ENCODE measurements at regions not wholly inside any gene's neighbourhood (a gene's known extent, or its start where the extent isn't known, plus 50 kb on each side); places are given as distances from the start of the nearest gene placed in this dataset.

- Histone ChIP-seq H3K4me1 (ENCODE audit: control insufficient read depth in 5 of 5, insufficient read depth in 5 of 5, low read length in 5 of 5) (peaks cover 0 to 17% (median 12%) of the 10 kb centered on the region in 5 donors), H3K27me3 (ENCODE audit: control insufficient read depth in 5 of 5, insufficient read depth in 4 of 5, low read length in 5 of 5) (no peaks in the 10 kb centered on the region), H3K9ac (ENCODE audit: low read length in 5 of 5) (no peak overlapping the region), H3K36me3 (ENCODE audit: control insufficient read depth in 5 of 5, insufficient read depth in 5 of 5, low read length in 5 of 5) (no peaks in the 10 kb centered on the region), H3K4me3 (ENCODE audit: low read depth in 1 of 5, low read length in 5 of 5) (no peak overlapping the region), H3K27ac (ENCODE audit: low read depth, low read length) (no peak overlapping the region), H3K9me3 (ENCODE audit: control insufficient read depth in 5 of 5, low read length in 5 of 5) (no peaks in the 10 kb centered on the region)
These were observed 88.0 kb upstream of the ADGRF1 start for GRCh38 chr6:47130086-47130485.

- Histone ChIP-seq H3K9me3 (ENCODE audit: control insufficient read depth in 5 of 5, low read length in 5 of 5) (no peaks in the 10 kb centered on the region), H3K4me3 (ENCODE audit: low read depth in 1 of 5, low read length in 5 of 5) (no peak overlapping the region), H3K36me3 (ENCODE audit: control insufficient read depth in 5 of 5, insufficient read depth in 5 of 5, low read length in 5 of 5) (no peaks in the 10 kb centered on the region), H3K27ac (ENCODE audit: low read depth, low read length) (no peak overlapping the region), H3K4me1 (ENCODE audit: control insufficient read depth in 5 of 5, insufficient read depth in 5 of 5, low read length in 5 of 5) (peaks cover 0 to 17% (median 10%) of the 10 kb centered on the region in 5 donors), H3K27me3 (ENCODE audit: control insufficient read depth in 5 of 5, insufficient read depth in 4 of 5, low read length in 5 of 5) (no peaks in the 10 kb centered on the region), H3K9ac (ENCODE audit: low read length in 5 of 5) (no peak overlapping the region)
These were observed 87.0 kb upstream of the ADGRF1 start for GRCh38 chr6:47129129-47129528.

- no peaks in the 10 kb centered on the region for H3K36me3 ChIP-seq (ENCODE audit: control insufficient read depth in 5 of 5, insufficient read depth in 5 of 5, low read length in 5 of 5)
- H3K9ac ChIP-seq (ENCODE audit: low read length in 5 of 5): no peak overlapping the region
- H3K9me3 ChIP-seq (ENCODE audit: control insufficient read depth in 5 of 5, low read length in 5 of 5): no peaks in the 10 kb centered on the region
- H3K27ac ChIP-seq (ENCODE audit: low read depth, low read length): no peak overlapping the region
- peaks cover 0 to 17% (median 10%) of the 10 kb centered on the region in 5 donors for H3K4me1 ChIP-seq (ENCODE audit: control insufficient read depth in 5 of 5, insufficient read depth in 5 of 5, low read length in 5 of 5)
- H3K27me3 ChIP-seq (ENCODE audit: control insufficient read depth in 5 of 5, insufficient read depth in 4 of 5, low read length in 5 of 5): no peaks in the 10 kb centered on the region
- no peak overlapping the region for H3K4me3 ChIP-seq (ENCODE audit: low read depth in 1 of 5, low read length in 5 of 5)
These were observed 84.7 kb upstream of the ADGRF1 start for GRCh38 chr6:47126647-47127391.

- no peak overlapping the region for H3K9ac ChIP-seq (ENCODE audit: low read length in 5 of 5)
- no peaks in the 10 kb centered on the region for H3K27me3 ChIP-seq (ENCODE audit: control insufficient read depth in 5 of 5, insufficient read depth in 4 of 5, low read length in 5 of 5)
- H3K4me3 ChIP-seq (ENCODE audit: low read depth in 1 of 5, low read length in 5 of 5): no peak overlapping the region
These were observed 76.5 kb upstream of the ADGRF1 start for GRCh38 chr6:47118611-47119010.

GRCh38 chr6:47117314-47117713 is 75.2 kb upstream of the ADGRF1 start:
- Histone ChIP-seq H3K9ac (ENCODE audit: low read length in 5 of 5) (no peak overlapping the region), H3K4me3 (ENCODE audit: low read depth in 1 of 5, low read length in 5 of 5) (no peak overlapping the region), H3K27ac (ENCODE audit: low read depth, low read length) (no peak overlapping the region), H3K36me3 (ENCODE audit: control insufficient read depth in 5 of 5, insufficient read depth in 5 of 5, low read length in 5 of 5) (no peaks in the 10 kb centered on the region), H3K4me1 (ENCODE audit: control insufficient read depth in 5 of 5, insufficient read depth in 5 of 5, low read length in 5 of 5) (peaks cover 0 to 5% (median 2%) of the 10 kb centered on the region in 5 donors), H3K9me3 (ENCODE audit: control insufficient read depth in 5 of 5, low read length in 5 of 5) (no peaks in the 10 kb centered on the region), H3K27me3 (ENCODE audit: control insufficient read depth in 5 of 5, insufficient read depth in 4 of 5, low read length in 5 of 5) (no peaks in the 10 kb centered on the region)

More at GRCh38 chr6:47118611-47119010, 76.5 kb upstream of the ADGRF1 start:
- no peaks in the 10 kb centered on the region for H3K36me3 ChIP-seq (ENCODE audit: control insufficient read depth in 5 of 5, insufficient read depth in 5 of 5, low read length in 5 of 5)
- no peaks in the 10 kb centered on the region for H3K9me3 ChIP-seq (ENCODE audit: control insufficient read depth in 5 of 5, low read length in 5 of 5)
- peaks cover 0 to 5% (median 0%) of the 10 kb centered on the region in 5 donors for H3K4me1 ChIP-seq (ENCODE audit: control insufficient read depth in 5 of 5, insufficient read depth in 5 of 5, low read length in 5 of 5)
- no peak overlapping the region for H3K27ac ChIP-seq (ENCODE audit: low read depth, low read length)

GRCh38 chr6:47116606-47117005 is 74.5 kb upstream of the ADGRF1 start:
- H3K27me3 ChIP-seq (ENCODE audit: control insufficient read depth in 5 of 5, insufficient read depth in 4 of 5, low read length in 5 of 5): no peaks in the 10 kb centered on the region
- H3K4me3 ChIP-seq (ENCODE audit: low read depth in 1 of 5, low read length in 5 of 5): no peak overlapping the region
- no peaks in the 10 kb centered on the region for H3K36me3 ChIP-seq (ENCODE audit: control insufficient read depth in 5 of 5, insufficient read depth in 5 of 5, low read length in 5 of 5)
- no peak overlapping the region for H3K27ac ChIP-seq (ENCODE audit: low read depth, low read length)
- H3K9ac ChIP-seq (ENCODE audit: low read length in 5 of 5): no peak overlapping the region
- no peaks in the 10 kb centered on the region for H3K9me3 ChIP-seq (ENCODE audit: control insufficient read depth in 5 of 5, low read length in 5 of 5)
- peaks cover 0 to 5% (median 2%) of the 10 kb centered on the region in 5 donors for H3K4me1 ChIP-seq (ENCODE audit: control insufficient read depth in 5 of 5, insufficient read depth in 5 of 5, low read length in 5 of 5)

- no peaks in the 10 kb centered on the region for H3K36me3 ChIP-seq (ENCODE audit: control insufficient read depth in 5 of 5, insufficient read depth in 5 of 5, low read length in 5 of 5)
- H3K4me1 ChIP-seq (ENCODE audit: control insufficient read depth in 5 of 5, insufficient read depth in 5 of 5, low read length in 5 of 5): peaks cover 0 to 5% (median 4%) of the 10 kb centered on the region in 5 donors
- no peak overlapping the region for H3K27ac ChIP-seq (ENCODE audit: low read depth, low read length)
- no peak overlapping the region for H3K9ac ChIP-seq (ENCODE audit: low read length in 5 of 5)
- no peaks in the 10 kb centered on the region for H3K27me3 ChIP-seq (ENCODE audit: control insufficient read depth in 5 of 5, insufficient read depth in 4 of 5, low read length in 5 of 5)
- H3K9me3 ChIP-seq (ENCODE audit: control insufficient read depth in 5 of 5, low read length in 5 of 5): no peaks in the 10 kb centered on the region
- no peak overlapping the region for H3K4me3 ChIP-seq (ENCODE audit: low read depth in 1 of 5, low read length in 5 of 5)
These were observed 74.0 kb upstream of the ADGRF1 start for GRCh38 chr6:47116086-47116485.

- Histone ChIP-seq H3K9ac (ENCODE audit: low read length in 5 of 5) (no peak overlapping the region), H3K36me3 (ENCODE audit: control insufficient read depth in 5 of 5, insufficient read depth in 5 of 5, low read length in 5 of 5) (no peaks in the 10 kb centered on the region), H3K9me3 (ENCODE audit: control insufficient read depth in 5 of 5, low read length in 5 of 5) (no peaks in the 10 kb centered on the region), H3K4me1 (ENCODE audit: control insufficient read depth in 5 of 5, insufficient read depth in 5 of 5, low read length in 5 of 5) (peaks cover 0 to 5% (median 4%) of the 10 kb centered on the region in 5 donors), H3K4me3 (ENCODE audit: low read depth in 1 of 5, low read length in 5 of 5) (no peak overlapping the region), H3K27ac (ENCODE audit: low read depth, low read length) (no peak overlapping the region), H3K27me3 (ENCODE audit: control insufficient read depth in 5 of 5, insufficient read depth in 4 of 5, low read length in 5 of 5) (no peaks in the 10 kb centered on the region)
These were observed 72.3 kb upstream of the ADGRF1 start for GRCh38 chr6:47114460-47114859.

GRCh38 chr6:47112317-47112716 is 70.2 kb upstream of the ADGRF1 start:
- Histone ChIP-seq H3K27me3 (ENCODE audit: control insufficient read depth in 5 of 5, insufficient read depth in 4 of 5, low read length in 5 of 5) (no peaks in the 10 kb centered on the region), H3K27ac (ENCODE audit: low read depth, low read length) (no peak overlapping the region), H3K36me3 (ENCODE audit: control insufficient read depth in 5 of 5, insufficient read depth in 5 of 5, low read length in 5 of 5) (no peaks in the 10 kb centered on the region), H3K4me3 (ENCODE audit: low read depth in 1 of 5, low read length in 5 of 5) (no peak overlapping the region), H3K4me1 (ENCODE audit: control insufficient read depth in 5 of 5, insufficient read depth in 5 of 5, low read length in 5 of 5) (peaks cover 0 to 10% (median 2%) of the 10 kb centered on the region in 5 donors), H3K9me3 (ENCODE audit: control insufficient read depth in 5 of 5, low read length in 5 of 5) (no peaks in the 10 kb centered on the region), H3K9ac (ENCODE audit: low read length in 5 of 5) (no peak overlapping the region)

GRCh38 chr6:47111685-47112084 is 69.6 kb upstream of the ADGRF1 start:
- H3K4me1 ChIP-seq (ENCODE audit: control insufficient read depth in 5 of 5, insufficient read depth in 5 of 5, low read length in 5 of 5): peaks cover 0 to 10% (median 2%) of the 10 kb centered on the region in 5 donors
- no peak overlapping the region for H3K4me3 ChIP-seq (ENCODE audit: low read depth in 1 of 5, low read length in 5 of 5)
- no peaks in the 10 kb centered on the region for H3K9me3 ChIP-seq (ENCODE audit: control insufficient read depth in 5 of 5, low read length in 5 of 5)
- H3K27me3 ChIP-seq (ENCODE audit: control insufficient read depth in 5 of 5, insufficient read depth in 4 of 5, low read length in 5 of 5): no peaks in the 10 kb centered on the region
- H3K36me3 ChIP-seq (ENCODE audit: control insufficient read depth in 5 of 5, insufficient read depth in 5 of 5, low read length in 5 of 5): no peaks in the 10 kb centered on the region
- no peak overlapping the region for H3K27ac ChIP-seq (ENCODE audit: low read depth, low read length)
- no peak overlapping the region for H3K9ac ChIP-seq (ENCODE audit: low read length in 5 of 5)

All from subcutaneous abdominal adipose tissue (tissue), 5 donors.